ENCODE measurements at regions not wholly inside any gene's neighbourhood (a gene's known extent, or its start where the extent isn't known, plus 50 kb on each side); places are given as distances from the start of the nearest gene placed in this dataset.

DNA sequence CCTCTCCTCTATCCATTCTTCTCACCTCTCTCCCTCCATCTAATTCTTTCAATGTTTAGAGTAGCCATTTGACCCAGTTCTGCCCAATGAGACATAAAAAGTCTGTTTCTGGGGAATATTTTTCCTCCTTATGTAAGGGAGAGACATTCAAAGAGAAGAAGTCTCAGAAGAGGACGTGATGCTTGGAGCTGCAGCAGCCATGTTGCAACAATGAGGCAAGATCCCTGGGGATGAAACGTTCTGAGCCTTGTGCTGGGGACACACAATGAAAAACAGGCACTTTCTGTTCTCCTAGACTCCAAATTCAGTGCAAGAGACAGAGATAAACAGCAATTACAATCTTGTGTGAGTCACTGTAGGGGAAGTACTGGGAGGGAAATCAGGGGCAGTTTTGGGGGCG, 130.8 kb downstream of the FOXL1 start:
- no peak overlapping the region for H3K4me2 ChIP-seq (ENCODE audit: low read length)
- peaks cover 16% of the 10 kb centered on the region for H3K27me3 ChIP-seq (ENCODE audit: control insufficient read depth, insufficient read depth, low read length)
- no peaks in the 10 kb centered on the region for H3K36me3 ChIP-seq (ENCODE audit: insufficient read depth, low read length)
- no peak overlapping the region for H3K4me3 ChIP-seq (ENCODE audit: low read length)
- H3K4me1 ChIP-seq (ENCODE audit: control insufficient read depth, insufficient read depth, low read length), result no peaks in the 10 kb centered on the region
- no peaks in the 10 kb centered on the region for H3K9me3 ChIP-seq (replicated peaks; ENCODE audit: low read length)
- H3K9ac ChIP-seq (ENCODE audit: low read depth, low read length), result no peak overlapping the region

DNA sequence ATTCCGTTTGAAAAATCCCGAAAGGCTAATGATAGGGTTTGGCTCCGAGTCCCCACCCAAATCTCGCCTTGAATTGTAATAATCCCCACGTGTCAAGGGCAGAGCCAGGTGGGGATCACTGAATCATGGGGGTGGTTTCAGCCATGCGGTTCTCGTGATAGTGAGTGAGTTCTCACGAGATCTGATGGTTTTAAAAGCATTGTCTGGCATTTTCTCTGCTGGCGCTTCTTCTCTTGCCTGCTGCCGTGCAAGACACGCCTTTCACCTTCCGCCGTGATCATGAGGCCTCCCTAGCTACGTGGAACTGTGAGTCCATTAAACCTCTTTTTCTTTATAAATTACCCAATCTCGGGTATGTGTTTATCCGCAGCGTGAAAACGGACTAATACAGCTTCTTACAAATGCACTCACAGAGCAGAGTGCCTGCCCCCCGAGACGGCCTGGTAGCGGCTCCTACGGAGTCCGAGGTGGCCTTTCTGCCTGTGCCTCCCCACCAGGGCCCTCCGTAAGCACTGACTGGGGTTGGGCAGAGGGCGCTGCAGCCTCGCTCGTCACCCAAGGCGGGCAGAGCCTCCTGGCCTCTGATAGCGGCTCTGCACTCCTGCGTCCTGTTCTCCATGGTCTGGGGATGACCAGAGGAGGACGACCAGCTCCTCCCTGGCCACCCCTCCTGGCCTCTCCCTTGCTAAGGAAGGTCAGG, 131.7 kb downstream of the FOXL1 start:
- H3K4me1 ChIP-seq (ENCODE audit: control insufficient read depth, insufficient read depth, low read length), result no peaks in the 10 kb centered on the region
- peaks cover 16% of the 10 kb centered on the region for H3K27me3 ChIP-seq (ENCODE audit: control insufficient read depth, insufficient read depth, low read length)
- no peak overlapping the region for H3K4me2 ChIP-seq (ENCODE audit: low read length)
- H3K4me3 ChIP-seq (ENCODE audit: low read length), result no peak overlapping the region
- no peak overlapping the region for H3K9ac ChIP-seq (ENCODE audit: low read depth, low read length)
- no peaks in the 10 kb centered on the region for H3K36me3 ChIP-seq (ENCODE audit: insufficient read depth, low read length)
- H3K9me3 ChIP-seq (replicated peaks; ENCODE audit: low read length), result no peaks in the 10 kb centered on the region

DNA sequence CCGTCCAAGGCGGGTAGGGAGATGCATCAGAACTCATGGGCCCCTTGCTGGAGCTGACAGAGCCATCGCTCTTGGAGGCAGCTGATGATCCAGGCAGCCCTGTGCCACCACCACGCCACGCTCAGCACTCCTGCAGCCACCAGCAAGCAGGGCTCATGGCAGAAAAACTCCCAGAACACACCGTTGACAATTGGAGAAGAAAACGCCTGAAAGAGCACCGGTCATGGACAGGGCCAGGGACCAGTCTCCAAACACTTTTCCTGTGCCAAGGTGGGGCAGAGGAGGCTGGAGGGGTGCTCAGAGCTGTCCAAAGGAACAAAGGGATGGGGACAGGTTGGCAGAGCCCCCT, 132.2 kb downstream of the FOXL1 start:
- H3K4me1 ChIP-seq (ENCODE audit: control insufficient read depth, insufficient read depth, low read length), result no peaks in the 10 kb centered on the region
- no peak overlapping the region for H3K4me2 ChIP-seq (ENCODE audit: low read length)
- no peak overlapping the region for H3K4me3 ChIP-seq (ENCODE audit: low read length)
- no peaks in the 10 kb centered on the region for H3K9me3 ChIP-seq (replicated peaks; ENCODE audit: low read length)
- H3K9ac ChIP-seq (ENCODE audit: low read depth, low read length), result no peak overlapping the region
- no peaks in the 10 kb centered on the region for H3K36me3 ChIP-seq (ENCODE audit: insufficient read depth, low read length)
- H3K27me3 ChIP-seq (ENCODE audit: control insufficient read depth, insufficient read depth, low read length), result peaks cover 16% of the 10 kb centered on the region

DNA sequence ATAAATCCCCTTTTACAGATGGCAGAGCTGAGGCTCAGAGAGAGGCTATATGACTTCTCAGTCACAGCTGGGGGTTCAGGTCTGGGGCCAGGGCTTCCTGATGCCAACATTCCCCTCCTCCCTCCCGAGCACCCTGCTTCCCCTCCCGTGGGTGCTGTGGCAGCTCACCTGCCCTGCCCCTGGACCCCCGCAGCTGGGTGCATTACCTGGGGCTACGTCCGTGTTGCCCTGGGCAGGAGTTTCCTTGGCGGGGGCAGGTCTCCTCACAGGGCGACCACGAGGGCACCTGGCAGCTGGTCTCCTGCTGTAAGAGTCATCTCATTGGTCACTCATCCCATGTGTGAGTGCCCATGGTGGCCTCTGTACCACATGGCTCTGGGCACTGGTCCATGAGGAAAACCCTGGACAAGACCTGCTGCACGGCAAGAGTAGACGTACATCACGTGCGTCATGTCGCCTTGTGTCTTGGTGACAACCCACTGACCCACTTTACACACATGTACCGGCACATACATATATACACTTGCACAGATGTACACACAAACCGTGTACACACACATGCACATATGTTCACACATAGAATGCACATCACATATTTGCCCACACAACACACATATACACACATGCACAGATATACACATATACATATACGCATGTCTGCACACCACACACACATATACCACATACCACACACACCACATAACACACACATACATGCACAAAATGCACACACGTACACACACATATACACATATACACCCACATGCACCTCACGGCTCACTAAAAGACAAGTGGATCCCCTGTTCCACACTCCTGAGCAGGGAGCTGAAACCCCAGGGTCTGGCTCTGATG, 134.0 kb downstream of the FOXL1 start:
- Histone ChIP-seq H3K4me1 (ENCODE audit: control insufficient read depth, insufficient read depth, low read length) (no peaks in the 10 kb centered on the region), H3K4me2 (ENCODE audit: low read length) (no peak overlapping the region), H3K27me3 (ENCODE audit: control insufficient read depth, insufficient read depth, low read length) (peaks cover 21% of the 10 kb centered on the region), H3K36me3 (ENCODE audit: insufficient read depth, low read length) (no peaks in the 10 kb centered on the region), H3K9me3 (replicated peaks; ENCODE audit: low read length) (no peaks in the 10 kb centered on the region), H3K4me3 (ENCODE audit: low read length) (no peak overlapping the region), H3K9ac (ENCODE audit: low read depth, low read length) (no peak overlapping the region)

DNA sequence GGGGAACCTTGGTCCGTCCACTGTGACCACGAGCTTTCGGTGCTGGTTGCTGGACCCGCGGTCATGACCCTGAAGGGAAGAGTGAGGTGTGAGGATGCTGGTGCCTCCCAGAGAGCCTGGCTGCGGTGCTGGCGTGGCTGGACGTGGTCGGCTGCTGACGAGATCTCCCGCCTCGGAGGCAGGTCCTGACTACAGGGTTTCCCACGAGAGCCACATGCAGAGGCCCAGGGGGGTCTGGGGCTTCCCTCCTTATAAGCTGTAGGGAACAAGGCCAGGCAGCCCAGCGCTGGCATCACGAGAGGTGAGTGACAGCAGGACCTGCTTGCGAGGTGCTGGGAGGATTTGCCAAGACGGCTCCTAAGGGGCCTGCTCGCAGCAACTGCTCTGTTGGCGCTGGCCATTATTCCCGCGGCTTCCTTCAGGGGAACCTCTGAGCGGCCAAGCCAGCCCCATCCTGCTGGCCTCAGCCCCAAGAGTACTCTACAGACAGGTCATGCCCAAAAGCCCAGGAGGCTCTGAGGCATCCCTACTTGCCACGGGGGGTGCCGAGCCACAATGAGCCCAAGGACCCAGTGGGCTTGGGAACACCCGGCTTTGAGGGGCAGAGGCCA, 134.8 kb downstream of the FOXL1 start:
- H3K4me3 ChIP-seq (ENCODE audit: low read length), result no peak overlapping the region
- H3K27me3 ChIP-seq (ENCODE audit: control insufficient read depth, insufficient read depth, low read length), result peaks cover 21% of the 10 kb centered on the region
- no peak overlapping the region for H3K9ac ChIP-seq (ENCODE audit: low read depth, low read length)
- no peaks in the 10 kb centered on the region for H3K9me3 ChIP-seq (replicated peaks; ENCODE audit: low read length)
- no peaks in the 10 kb centered on the region for H3K36me3 ChIP-seq (ENCODE audit: insufficient read depth, low read length)
- H3K4me2 ChIP-seq (ENCODE audit: low read length), result no peak overlapping the region
- H3K4me1 ChIP-seq (ENCODE audit: control insufficient read depth, insufficient read depth, low read length), result no peaks in the 10 kb centered on the region

DNA sequence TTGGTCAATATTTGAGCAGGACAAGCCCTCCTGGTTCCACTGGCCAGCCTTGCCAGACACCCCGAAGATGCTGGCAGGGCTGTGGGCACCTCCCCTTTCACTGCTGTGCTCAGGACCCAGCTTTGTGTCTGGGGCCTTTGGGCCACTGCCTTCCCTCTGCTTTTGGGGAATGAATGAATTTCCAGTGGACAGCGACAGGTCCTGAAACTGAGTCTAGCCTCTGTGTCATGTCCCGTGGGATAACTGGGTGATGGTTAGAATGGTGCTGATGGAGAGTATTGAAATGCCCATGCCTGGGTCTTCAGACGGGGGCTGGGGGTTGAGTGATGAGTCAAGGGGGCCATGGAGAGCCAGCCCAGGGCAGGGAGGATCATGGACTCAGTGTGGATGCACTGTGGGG, 135.8 kb downstream of the FOXL1 start:
- Histone ChIP-seq H3K4me3 (ENCODE audit: low read length) (no peak overlapping the region), H3K4me1 (ENCODE audit: control insufficient read depth, insufficient read depth, low read length) (no peaks in the 10 kb centered on the region), H3K9me3 (replicated peaks; ENCODE audit: low read length) (no peaks in the 10 kb centered on the region), H3K36me3 (ENCODE audit: insufficient read depth, low read length) (no peaks in the 10 kb centered on the region), H3K27me3 (ENCODE audit: control insufficient read depth, insufficient read depth, low read length) (peaks cover 25% of the 10 kb centered on the region), H3K4me2 (ENCODE audit: low read length) (no peak overlapping the region), H3K9ac (ENCODE audit: low read depth, low read length) (no peak overlapping the region)

DNA sequence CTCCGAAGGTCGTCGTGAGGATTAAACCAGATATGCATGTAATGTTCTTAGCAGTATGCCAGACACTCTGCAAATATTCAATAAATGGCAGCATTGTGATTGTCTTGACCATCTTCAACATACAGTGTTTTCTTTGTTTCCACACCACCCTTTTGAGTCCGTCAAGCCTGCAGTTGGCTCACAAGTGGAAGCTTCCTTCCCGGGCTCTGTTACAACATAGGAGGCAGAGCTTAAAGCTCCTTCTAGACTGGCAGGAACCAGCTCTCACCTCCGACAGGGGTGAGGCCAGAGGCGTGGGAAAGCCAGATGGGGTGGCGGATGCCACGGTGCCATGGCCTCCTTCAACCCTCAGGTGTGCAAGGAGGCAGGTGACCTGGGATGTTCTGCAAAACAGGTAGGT, 138.3 kb downstream of the FOXL1 start:
- peaks cover 11% of the 10 kb centered on the region for H3K27me3 ChIP-seq (ENCODE audit: control insufficient read depth, insufficient read depth, low read length)
- no peak overlapping the region for H3K4me2 ChIP-seq (ENCODE audit: low read length)
- no peak overlapping the region for H3K9ac ChIP-seq (ENCODE audit: low read depth, low read length)
- no peaks in the 10 kb centered on the region for H3K4me1 ChIP-seq (ENCODE audit: control insufficient read depth, insufficient read depth, low read length)
- no peaks in the 10 kb centered on the region for H3K9me3 ChIP-seq (replicated peaks; ENCODE audit: low read length)
- H3K4me3 ChIP-seq (ENCODE audit: low read length), result no peak overlapping the region
- H3K36me3 ChIP-seq (ENCODE audit: insufficient read depth, low read length), result no peaks in the 10 kb centered on the region

DNA sequence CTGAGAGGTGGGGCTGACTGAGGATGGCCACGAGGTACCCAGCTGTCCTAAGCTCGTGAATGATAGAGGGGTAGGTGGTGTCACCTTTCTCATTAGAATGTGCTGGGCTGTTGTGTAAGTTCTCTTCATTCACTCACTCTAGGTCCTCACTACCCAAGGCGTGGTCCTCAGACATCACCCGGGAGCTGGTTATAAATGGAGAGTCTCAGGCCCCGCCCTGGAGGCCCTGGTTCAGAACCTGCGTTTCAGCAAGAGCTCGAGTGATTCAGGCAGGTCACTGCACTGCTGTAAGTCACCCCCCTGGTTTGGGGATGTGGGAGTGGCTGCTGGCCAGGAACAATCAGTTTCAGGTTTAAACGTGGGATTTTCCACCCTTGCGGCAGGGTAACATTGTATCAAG, 139.8 kb downstream of the FOXL1 start:
- Histone ChIP-seq H3K4me1 (ENCODE audit: control insufficient read depth, insufficient read depth, low read length) (no peaks in the 10 kb centered on the region), H3K4me2 (ENCODE audit: low read length) (no peak overlapping the region), H3K9ac (ENCODE audit: low read depth, low read length) (no peak overlapping the region), H3K27me3 (ENCODE audit: control insufficient read depth, insufficient read depth, low read length) (peaks cover 9% of the 10 kb centered on the region), H3K4me3 (ENCODE audit: low read length) (no peak overlapping the region), H3K9me3 (replicated peaks; ENCODE audit: low read length) (no peaks in the 10 kb centered on the region), H3K36me3 (ENCODE audit: insufficient read depth, low read length) (no peaks in the 10 kb centered on the region)

DNA sequence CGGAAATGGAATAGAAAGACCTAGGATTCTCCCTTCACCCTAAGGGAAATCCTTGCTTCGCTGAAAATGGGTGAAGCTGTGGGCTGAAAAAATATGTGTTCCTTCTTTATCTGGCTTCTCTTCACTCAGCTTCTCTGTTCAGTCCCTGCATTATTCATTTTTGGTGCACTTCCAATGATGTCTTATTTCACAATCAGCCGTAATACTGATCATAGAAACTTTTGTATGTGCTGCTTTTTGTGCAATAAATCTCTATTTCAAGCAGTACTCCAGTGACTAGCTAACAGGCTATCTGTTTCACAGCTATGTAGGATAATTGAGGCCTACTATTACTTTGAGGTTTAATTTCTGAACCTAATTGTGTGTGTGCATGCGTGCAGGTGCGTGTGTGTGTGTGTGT, 144.6 kb downstream of the FOXL1 start:
- H3K9ac ChIP-seq (ENCODE audit: low read depth, low read length), result no peak overlapping the region
- no peaks in the 10 kb centered on the region for H3K9me3 ChIP-seq (replicated peaks; ENCODE audit: low read length)
- no peak overlapping the region for H3K4me2 ChIP-seq (ENCODE audit: low read length)
- H3K36me3 ChIP-seq (ENCODE audit: insufficient read depth, low read length), result no peaks in the 10 kb centered on the region
- no peaks in the 10 kb centered on the region for H3K4me1 ChIP-seq (ENCODE audit: control insufficient read depth, insufficient read depth, low read length)
- no peak overlapping the region for H3K4me3 ChIP-seq (ENCODE audit: low read length)
- H3K27me3 ChIP-seq (ENCODE audit: control insufficient read depth, insufficient read depth, low read length), result peaks cover 11% of the 10 kb centered on the region

DNA sequence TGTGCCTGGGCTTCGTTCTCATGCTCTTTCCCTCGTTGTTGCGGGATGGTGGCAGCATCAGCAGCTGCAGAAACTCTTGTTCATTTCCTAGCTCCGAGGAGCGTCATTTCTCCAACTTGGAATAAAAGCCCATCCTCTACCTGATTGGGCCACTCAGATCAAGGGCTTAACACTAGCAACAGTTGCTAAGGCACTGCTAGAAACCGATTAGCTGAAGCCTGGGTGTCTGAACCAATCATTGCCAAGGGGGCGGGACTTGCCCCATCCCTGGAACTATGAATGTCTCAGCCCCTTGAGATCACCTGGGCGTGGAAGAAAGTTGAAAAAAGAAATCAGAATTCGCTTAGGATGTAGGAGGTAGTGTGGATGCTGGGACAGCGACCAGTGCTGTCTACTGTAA, 145.3 kb downstream of the FOXL1 start:
- Histone ChIP-seq H3K27me3 (ENCODE audit: control insufficient read depth, insufficient read depth, low read length) (peaks cover 17% of the 10 kb centered on the region), H3K4me3 (ENCODE audit: low read length) (no peak overlapping the region), H3K36me3 (ENCODE audit: insufficient read depth, low read length) (no peaks in the 10 kb centered on the region), H3K9me3 (replicated peaks; ENCODE audit: low read length) (no peaks in the 10 kb centered on the region), H3K9ac (ENCODE audit: low read depth, low read length) (no peak overlapping the region), H3K4me1 (ENCODE audit: control insufficient read depth, insufficient read depth, low read length) (no peaks in the 10 kb centered on the region), H3K4me2 (ENCODE audit: low read length) (no peak overlapping the region)

DNA sequence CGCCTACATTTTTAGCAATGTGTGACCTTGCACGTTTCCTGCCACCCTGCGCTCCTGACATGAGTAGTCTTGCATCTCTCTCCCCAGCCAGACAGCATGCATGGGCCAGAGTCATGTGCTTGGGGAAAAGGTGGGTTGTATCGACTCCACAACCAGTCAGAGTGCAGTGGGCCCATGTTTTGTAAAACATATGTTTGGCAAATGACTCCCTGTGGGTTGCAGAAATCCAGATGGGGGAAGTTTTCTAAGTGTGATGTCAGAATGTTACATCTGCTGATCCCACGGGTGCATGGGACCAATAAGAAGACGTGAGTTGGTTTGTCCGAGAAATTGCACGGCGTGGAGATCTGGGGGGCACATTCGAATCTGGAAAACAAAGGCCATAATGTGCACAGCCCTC, 147.1 kb downstream of the FOXL1 start:
- Histone ChIP-seq H3K9me3 (replicated peaks; ENCODE audit: low read length) (no peaks in the 10 kb centered on the region), H3K27me3 (ENCODE audit: control insufficient read depth, insufficient read depth, low read length) (peaks cover 26% of the 10 kb centered on the region), H3K9ac (ENCODE audit: low read depth, low read length) (no peak overlapping the region), H3K4me2 (ENCODE audit: low read length) (no peak overlapping the region), H3K4me1 (ENCODE audit: control insufficient read depth, insufficient read depth, low read length) (no peaks in the 10 kb centered on the region), H3K36me3 (ENCODE audit: insufficient read depth, low read length) (no peaks in the 10 kb centered on the region), H3K4me3 (ENCODE audit: low read length) (no peak overlapping the region)
